Right lobe of liver (tissue), 6 donors: ENCODE measurements at regions not wholly inside any gene's neighbourhood (a gene's known extent, or its start where the extent isn't known, plus 50 kb on each side); places are given as distances from the start of the nearest gene placed in this dataset.

ENCODE experiments used
- ATAC-seq, 4 donors: fragments of 200-7000 bp; cut with Tn5 transposase; one replicate each; pipeline ENCODE4 v1.9.1; 2020; ENCODE audit warnings: mild to moderate bottlenecking in 4 of 4, moderate library complexity in 4 of 4
- DNase-seq, 3 donors: peaks; one replicate each; pipeline ENCODE4 v3.0.0-alpha.2; 2020
- H3K27ac ChIP-seq, 3 donors: fragments of 200-600 bp; one replicate each; pipeline ENCODE4 v1.8.0; 2022
- H3K27me3 ChIP-seq, 2 donors: fragments of 200-600 bp; one replicate each; pipeline ENCODE4 v1.8.0; 2022
- H3K36me3 ChIP-seq, 4 donors: fragments of 200-600 bp; sonication (generic) in 1 of 4; one replicate each; pipeline versions ENCODE4 v1.5.1 to v1.8.0; 2017 to 2022; ENCODE audit warnings: control low read depth in 1 of 4
- H3K4me1 ChIP-seq, 4 donors: fragments of 200-600 bp; sonication (generic) in 1 of 4; one replicate each; pipeline versions ENCODE4 v1.5.1 to v1.8.0; 2017 to 2022; ENCODE audit warnings: control low read depth in 1 of 4
- H3K4me3 ChIP-seq, 3 donors: fragments of 200-600 bp; one replicate each; pipeline ENCODE4 v1.8.0; 2022
- H3K9me3 ChIP-seq, 4 donors: fragments of 200-600 bp; sonication (generic) in 1 of 4; one replicate each; pipeline versions ENCODE4 v1.5.1 to v1.8.0; 2017 to 2022; ENCODE audit warnings: control low read depth in 1 of 4
- CTCF ChIP-seq, 4 donors: fragments of 200-600 bp in 3 of 4; fragments of 450-650 bp in 1 of 4; IDR thresholded peaks; one replicate each; pipeline versions ENCODE4 v1.5.1 to v1.8.0; 2016 to 2022; ENCODE audit warnings: antibody characterized with exemption in 4 of 4, mild to moderate bottlenecking in 2 of 4
- POLR2A ChIP-seq: fragments of 450-650 bp; IDR thresholded peaks from one replicate; pipeline ENCODE4 v1.6.1; 2017; ENCODE audit warnings: antibody characterized with exemption, mild to moderate bottlenecking
- WGBS: methylation state at CpG from one replicate; pipeline ENCODE4 v1.1.6; 2018; ENCODE audit warnings: low coverage, low lambda C conversion rate; ENCODE audit not compliant: insufficient coverage; ENCODE audit errors: missing lambda C conversion rate; 5-methylcytosine and 5-hydroxymethylcytosine counted together
- intact Hi-C, 2 donors: fragments of 100-400 bp; cut with DNase I; formaldehyde crosslinking; loops; one replicate each; pipeline versions ENCODE4 v1.11.2 to v1.14.1; 2022
- donor health status: DM: no; HTN: yes; CAD: no.
- donor health status: DM: no; HTN: no; CAD: no.
- donor health status: DM: no; HTN: no; CAD: no.
- donor health status: DM: no; HTN: yes; CAD: no.
- donor health status: DM: no; HTN: yes; CAD: no.

DNA sequence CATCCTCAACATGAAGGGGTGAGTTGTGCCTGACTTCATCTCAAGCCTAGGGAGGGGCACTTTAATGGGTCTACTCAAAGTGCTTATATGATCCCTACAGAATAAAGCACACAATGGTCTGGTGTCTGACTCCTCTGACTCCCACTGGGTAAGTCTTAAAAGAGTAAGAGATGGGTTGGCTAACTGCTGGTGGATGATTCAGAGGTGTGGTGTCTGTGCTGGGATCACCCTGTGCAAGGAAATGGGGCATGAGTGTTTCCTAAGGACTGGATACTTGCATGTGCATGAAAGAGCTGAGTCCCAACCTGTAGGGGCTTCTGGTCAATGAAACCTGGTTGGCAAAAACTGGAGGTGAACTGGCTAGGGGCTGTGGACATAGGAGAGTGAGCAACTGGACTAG, 158.8 kb downstream of the IL20RB start:
- intact Hi-C loops: no loop called here
- Histone ChIP-seq H3K27ac (no peak overlapping the region), H3K4me3 (no peak overlapping the region)

DNA sequence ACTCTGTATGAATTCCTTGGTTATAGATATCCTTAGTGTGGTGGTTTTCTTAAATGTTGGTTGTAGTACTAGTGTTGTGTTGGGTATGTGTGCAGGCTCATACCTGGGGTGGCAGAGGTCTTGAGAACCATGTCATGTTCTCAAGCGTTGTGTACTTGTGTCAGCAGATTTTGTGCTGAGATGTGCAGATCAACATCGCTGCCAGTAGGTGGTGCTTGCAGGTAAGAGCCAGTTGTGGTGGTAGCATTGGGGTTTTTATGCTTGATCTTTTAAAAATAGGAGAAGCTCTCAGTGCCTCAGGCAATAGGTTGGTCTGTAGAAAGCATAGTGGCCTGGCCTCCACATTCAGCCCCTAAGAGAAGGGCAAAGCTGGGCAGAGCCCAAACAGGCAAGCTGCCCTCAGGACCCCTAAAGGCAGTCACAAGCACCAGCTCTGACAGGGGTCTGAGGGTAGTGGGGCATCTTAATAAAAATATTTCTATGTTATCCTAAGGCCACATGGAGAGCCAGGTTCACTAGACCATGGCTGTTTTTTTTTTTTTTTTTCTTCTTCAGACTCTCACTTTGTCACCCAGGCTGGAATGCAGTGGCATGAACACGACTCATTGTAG, 164.0 kb downstream of the IL20RB start:
- TF ChIP-seq POLR2A: no peak
- TF ChIP-seq CTCF (IDR thresholded peaks at IDR 0.05): peak; percentile 47 to 65 (median 51)
- WGBS: 36% methylated on average over 3 of the region's 3 CpGs
- no peaks in the 10 kb centered on the region for H3K36me3 ChIP-seq
- peak; percentile 65 to 79 (median 73) for ATAC-seq
- H3K4me3 ChIP-seq: no peak overlapping the region
- H3K27ac ChIP-seq: no peak overlapping the region
- no peaks in the 10 kb centered on the region for H3K4me1 ChIP-seq
- no peaks in the 10 kb centered on the region for H3K9me3 ChIP-seq
- peak in 2 of 3 donors; percentile 27 to 50 for DNase-seq
- H3K27me3 ChIP-seq: no peaks in the 10 kb centered on the region
- intact Hi-C loops: no loop called here

More for the DNA sequence above, 158.8 kb downstream of the IL20RB start:
- Histone ChIP-seq H3K4me1 (no peaks in the 10 kb centered on the region), H3K27me3 (no peaks in the 10 kb centered on the region), H3K9me3 (no peaks in the 10 kb centered on the region), H3K36me3 (no peaks in the 10 kb centered on the region)
- ATAC-seq (no peak), DNase-seq (no peak)
- TF ChIP-seq POLR2A: no peak

- Histone ChIP-seq H3K9me3 (no peaks in the 10 kb centered on the region), H3K4me1 (no peaks in the 10 kb centered on the region), H3K27me3 (no peaks in the 10 kb centered on the region), H3K36me3 (no peaks in the 10 kb centered on the region), H3K4me3 (no peak overlapping the region), H3K27ac (no peak overlapping the region)
- ATAC-seq: no peak
- WGBS: 34% methylated on average over 2 of the region's 2 CpGs
- DNase-seq: no peak
- intact Hi-C loops: no loop called here
- TF ChIP-seq POLR2A (no peak), CTCF (IDR thresholded peaks at IDR 0.05) (no peak)
Measured at GRCh38 chr3:137131081-137131480, 173.3 kb downstream of the IL20RB start.

DNA sequence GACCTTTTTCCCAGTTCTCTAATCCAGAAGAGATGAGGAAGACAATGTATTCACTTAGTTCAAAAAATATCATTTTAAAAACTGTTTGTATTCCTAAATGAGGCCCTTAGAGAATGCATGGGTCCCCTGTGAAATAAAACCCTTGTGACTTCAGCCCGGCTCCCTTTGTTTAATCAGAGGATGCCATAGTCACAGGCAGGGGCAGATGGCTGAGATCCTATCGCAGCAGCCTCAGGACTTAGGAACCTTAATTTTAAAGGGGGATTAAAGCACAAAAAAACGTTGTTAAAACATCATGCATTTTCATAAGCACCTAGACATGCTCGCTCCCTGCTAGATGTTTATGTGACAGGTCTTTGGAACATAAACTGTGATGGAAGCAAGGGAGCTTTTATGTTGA, 176.6 kb downstream of the IL20RB start:
- intact Hi-C loops: no loop called here

DNA sequence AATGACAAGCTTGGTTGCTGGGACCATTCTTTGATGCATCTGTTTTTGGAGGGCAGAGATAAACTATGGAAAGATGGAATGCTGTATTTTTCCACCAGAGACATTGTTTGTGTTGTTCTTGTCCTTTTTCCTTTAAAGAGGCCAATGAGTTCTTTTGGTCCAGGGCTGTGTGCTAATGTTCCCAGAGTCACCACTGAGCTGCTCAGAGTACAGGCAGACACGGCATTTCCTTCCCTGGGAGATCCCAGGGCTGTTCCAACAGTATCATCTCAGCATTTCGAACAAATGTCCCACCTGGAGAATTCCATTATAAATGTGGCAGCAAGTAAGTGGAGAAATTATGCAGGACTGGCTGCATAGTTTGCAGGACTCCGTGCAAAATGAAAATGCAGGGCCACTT, 190.6 kb downstream of the IL20RB start:
- 48% methylated on average over 3 of the region's 3 CpGs for WGBS
- intact Hi-C loops: no loop called here
- no peak for ATAC-seq

More for the DNA sequence above, 176.6 kb downstream of the IL20RB start:
- no peaks in the 10 kb centered on the region for H3K4me1 ChIP-seq
- no peak for DNase-seq
- no peaks in the 10 kb centered on the region for H3K9me3 ChIP-seq
- no peak for ATAC-seq
- no peaks in the 10 kb centered on the region for H3K36me3 ChIP-seq
- no peaks in the 10 kb centered on the region for H3K27me3 ChIP-seq
- H3K4me3 ChIP-seq: no peak overlapping the region
- TF ChIP-seq CTCF (IDR thresholded peaks at IDR 0.05): no peak
- TF ChIP-seq POLR2A: no peak
- WGBS: 46% methylated on average over 4 of the region's 4 CpGs
- H3K27ac ChIP-seq: no peak overlapping the region

More for the DNA sequence above, 190.6 kb downstream of the IL20RB start:
- Histone ChIP-seq H3K36me3 (no peaks in the 10 kb centered on the region), H3K4me1 (no peaks in the 10 kb centered on the region), H3K27me3 (no peaks in the 10 kb centered on the region), H3K4me3 (no peak overlapping the region), H3K27ac (no peak overlapping the region), H3K9me3 (no peaks in the 10 kb centered on the region)
- DNase-seq: no peak
- no peak for TF ChIP-seq CTCF (IDR thresholded peaks at IDR 0.05)
- TF ChIP-seq POLR2A: no peak
